ENCODE measurements at regions not wholly inside any gene's neighbourhood (a gene's known extent, or its start where the extent isn't known, plus 50 kb on each side); places are given as distances from the start of the nearest gene placed in this dataset.

GRCh38 chr3:161915418-161915750 lies 418.8 kb downstream of the OTOL1 start:
- H3K9me2 ChIP-seq (replicated peaks; ENCODE audit: low read depth, low read length): no peaks in the 10 kb centered on the region
- peaks cover 13% of the 10 kb centered on the region for H3K9me3 ChIP-seq (ENCODE audit: insufficient read depth, low read depth, low read length)
- no peaks in the 10 kb centered on the region for H4K20me1 ChIP-seq (ENCODE audit: insufficient read depth, low read length, poor library complexity, severe bottlenecking)
- no peaks in the 10 kb centered on the region for H3K27me3 ChIP-seq (ENCODE audit: insufficient read depth, low read length, poor library complexity, severe bottlenecking)
- H3K36me3 ChIP-seq (ENCODE audit: insufficient read depth, low read length): no peaks in the 10 kb centered on the region
- peak overlapping the region; percentile 26 for H3K9ac ChIP-seq (ENCODE audit: low read depth, low read length, poor library complexity, severe bottlenecking)
- peak overlapping the region; percentile 47 for H2AFZ ChIP-seq (ENCODE audit: low read length)
- peaks cover 20% of the 10 kb centered on the region for H3K4me1 ChIP-seq (ENCODE audit: insufficient read depth, low read length, poor library complexity, severe bottlenecking)
- H3K4me3 ChIP-seq (ENCODE audit: low read length, poor library complexity, severe bottlenecking): peak overlapping the region; percentile 18
- TF ChIP-seq EZH2phosphoT487 (IDR thresholded peaks at IDR 0.05; ENCODE audit: borderline replicate concordance) (no peak), CTCF (conservative IDR thresholded peaks at IDR 0.05; ENCODE audit: low read length) (no peak)
- no peaks in the 10 kb centered on the region for H3K79me2 ChIP-seq (ENCODE audit: insufficient read depth, low read length)
- no peaks in the 10 kb centered on the region for H3F3A ChIP-seq (ENCODE audit: low read depth)
- H3K4me2 ChIP-seq (ENCODE audit: low read depth, low read length, poor library complexity, severe bottlenecking): peak overlapping the region; percentile 58

- Histone ChIP-seq H3K9ac (ENCODE audit: low read depth, low read length, poor library complexity, severe bottlenecking) (no peak overlapping the region), H3K4me1 (ENCODE audit: insufficient read depth, low read length, poor library complexity, severe bottlenecking) (peaks cover 6% of the 10 kb centered on the region), H2AFZ (ENCODE audit: low read length) (no peak overlapping the region), H4K20me1 (ENCODE audit: insufficient read depth, low read length, poor library complexity, severe bottlenecking) (no peaks in the 10 kb centered on the region), H3K9me3 (ENCODE audit: insufficient read depth, low read depth, low read length) (peaks cover 13% of the 10 kb centered on the region), H3K9me2 (replicated peaks; ENCODE audit: low read depth, low read length) (no peaks in the 10 kb centered on the region), H3K4me3 (ENCODE audit: low read length, poor library complexity, severe bottlenecking) (no peak overlapping the region), H3K4me2 (ENCODE audit: low read depth, low read length, poor library complexity, severe bottlenecking) (no peak overlapping the region), H3K27me3 (ENCODE audit: insufficient read depth, low read length, poor library complexity, severe bottlenecking) (no peaks in the 10 kb centered on the region), H3K36me3 (ENCODE audit: insufficient read depth, low read length) (no peaks in the 10 kb centered on the region), H3K79me2 (ENCODE audit: insufficient read depth, low read length) (no peaks in the 10 kb centered on the region), H3F3A (ENCODE audit: low read depth) (no peaks in the 10 kb centered on the region)
- TF ChIP-seq EZH2phosphoT487 (IDR thresholded peaks at IDR 0.05; ENCODE audit: borderline replicate concordance) (no peak), CTCF (conservative IDR thresholded peaks at IDR 0.05; ENCODE audit: low read length) (no peak)
Measured at GRCh38 chr3:161920196-161920595, 423.6 kb downstream of the OTOL1 start.

GRCh38 chr3:161925749-161926360 lies 429.2 kb downstream of the OTOL1 start:
- no peaks in the 10 kb centered on the region for H3K79me2 ChIP-seq (ENCODE audit: insufficient read depth, low read length)
- H3K4me3 ChIP-seq (ENCODE audit: low read length, poor library complexity, severe bottlenecking): no peak overlapping the region
- peaks cover 4% of the 10 kb centered on the region; the same call in 1 of the 2 replicates for H3K9me3 ChIP-seq (ENCODE audit: insufficient read depth, low read depth, low read length)
- no peaks in the 10 kb centered on the region for H3F3A ChIP-seq (ENCODE audit: low read depth)
- no peak overlapping the region for H3K9ac ChIP-seq (ENCODE audit: low read depth, low read length, poor library complexity, severe bottlenecking)
- TF ChIP-seq CTCF (conservative IDR thresholded peaks at IDR 0.05; ENCODE audit: low read length) (peak; percentile 62), EZH2phosphoT487 (IDR thresholded peaks at IDR 0.05; ENCODE audit: borderline replicate concordance) (no peak)
- no peak overlapping the region for H3K4me2 ChIP-seq (ENCODE audit: low read depth, low read length, poor library complexity, severe bottlenecking)
- H3K9me2 ChIP-seq (replicated peaks; ENCODE audit: low read depth, low read length): no peaks in the 10 kb centered on the region
- no peaks in the 10 kb centered on the region for H3K27me3 ChIP-seq (ENCODE audit: insufficient read depth, low read length, poor library complexity, severe bottlenecking)
- no peaks in the 10 kb centered on the region for H3K36me3 ChIP-seq (ENCODE audit: insufficient read depth, low read length)
- H3K4me1 ChIP-seq (ENCODE audit: insufficient read depth, low read length, poor library complexity, severe bottlenecking): no peaks in the 10 kb centered on the region
- no peaks in the 10 kb centered on the region for H4K20me1 ChIP-seq (ENCODE audit: insufficient read depth, low read length, poor library complexity, severe bottlenecking)
- no peak overlapping the region for H2AFZ ChIP-seq (ENCODE audit: low read length)

All from Loucy (cell line).